ENCODE measurements at regions not wholly inside any gene's neighbourhood (a gene's known extent, or its start where the extent isn't known, plus 50 kb on each side); places are given as distances from the start of the nearest gene placed in this dataset.

DNA sequence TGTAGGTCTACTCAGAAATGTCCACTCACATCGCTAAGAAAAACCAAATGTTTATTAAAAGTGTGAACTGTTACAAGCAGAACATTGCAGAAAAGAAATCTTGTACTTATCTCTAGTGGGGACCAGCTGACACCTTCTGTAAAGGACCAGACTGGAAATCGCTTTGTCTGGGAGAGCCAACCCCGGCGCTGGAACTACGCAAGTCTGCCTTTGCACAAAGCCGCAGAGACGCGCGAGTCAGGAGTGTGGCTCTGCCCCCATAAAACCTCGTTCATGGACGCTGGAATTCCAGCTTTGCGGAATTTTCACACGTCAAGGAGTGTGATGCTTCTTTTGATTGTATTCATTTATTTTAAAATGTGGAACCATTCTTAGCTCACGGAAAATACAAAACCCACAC lies 141.9 kb upstream of the SALL3 start:
- DNase-seq (ENCODE audit: low spot score), result peak; percentile 9
- intact Hi-C loops (cut with DNase I), result no loop called here

DNA sequence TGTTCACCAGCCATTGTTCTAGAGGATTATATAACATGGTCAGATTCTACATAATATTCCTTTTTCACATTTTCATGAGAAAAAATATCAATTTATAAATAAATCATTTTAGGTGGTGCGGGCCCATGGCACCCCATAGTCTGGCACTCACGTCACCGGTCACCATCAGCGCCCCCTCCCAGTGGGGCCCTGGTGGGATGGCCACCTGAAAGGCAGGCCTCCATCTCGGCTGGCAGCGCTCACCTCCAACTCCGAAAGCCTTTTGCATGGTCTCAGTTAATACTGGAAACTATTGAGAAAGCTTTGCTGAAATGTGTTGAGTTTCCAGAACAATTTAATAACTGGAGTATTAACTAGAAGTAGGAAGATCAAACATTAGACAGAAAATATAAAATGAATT lies 141.4 kb upstream of the SALL3 start:
- intact Hi-C loops (cut with DNase I), result no loop called here
- peak; percentile 57 for DNase-seq (ENCODE audit: low spot score)

DNA sequence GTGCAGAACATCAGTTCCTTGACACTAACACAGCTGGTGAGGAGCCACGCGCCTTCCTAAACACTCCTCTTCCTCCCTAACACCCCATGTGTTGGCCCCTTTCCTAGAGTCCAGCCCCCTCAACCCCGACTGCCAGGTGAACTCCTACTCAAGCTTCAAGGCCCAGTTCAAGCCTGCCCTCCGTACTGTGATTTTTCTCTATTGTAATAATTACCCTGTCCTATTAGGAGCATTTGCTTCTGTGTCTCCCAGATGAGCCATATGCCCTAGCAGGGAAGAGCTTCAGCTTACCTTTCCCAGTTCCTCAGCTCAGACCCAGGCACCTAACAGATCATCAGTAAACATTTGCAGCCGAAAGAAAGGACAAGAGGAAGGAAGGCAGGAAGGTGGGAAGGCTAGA lies 130.6 kb upstream of the SALL3 start:
- no peak for DNase-seq (ENCODE audit: low spot score)
- intact Hi-C loops (cut with DNase I), result no loop called here

DNA sequence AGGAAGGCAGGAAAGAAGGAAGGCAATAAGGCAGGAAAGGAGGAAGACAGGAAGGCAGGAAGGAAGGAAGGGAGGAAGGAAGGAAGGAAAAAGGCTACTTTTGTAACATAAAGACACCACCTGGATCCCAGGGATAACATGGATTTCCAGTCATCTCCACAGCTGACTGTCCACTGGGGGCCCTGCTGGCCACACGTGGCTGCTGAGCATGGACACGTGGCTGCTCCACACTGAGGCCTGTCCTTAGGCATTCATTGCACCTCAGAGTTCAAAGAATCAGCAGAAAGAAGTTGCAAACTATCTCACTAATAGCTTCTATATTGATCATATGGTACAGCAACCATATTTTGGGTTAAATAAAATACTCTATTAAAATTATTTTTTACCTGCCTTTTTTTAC lies 130.2 kb upstream of the SALL3 start:
- no peak for DNase-seq (ENCODE audit: low spot score)
- intact Hi-C loops (cut with DNase I), result no loop called here

DNA sequence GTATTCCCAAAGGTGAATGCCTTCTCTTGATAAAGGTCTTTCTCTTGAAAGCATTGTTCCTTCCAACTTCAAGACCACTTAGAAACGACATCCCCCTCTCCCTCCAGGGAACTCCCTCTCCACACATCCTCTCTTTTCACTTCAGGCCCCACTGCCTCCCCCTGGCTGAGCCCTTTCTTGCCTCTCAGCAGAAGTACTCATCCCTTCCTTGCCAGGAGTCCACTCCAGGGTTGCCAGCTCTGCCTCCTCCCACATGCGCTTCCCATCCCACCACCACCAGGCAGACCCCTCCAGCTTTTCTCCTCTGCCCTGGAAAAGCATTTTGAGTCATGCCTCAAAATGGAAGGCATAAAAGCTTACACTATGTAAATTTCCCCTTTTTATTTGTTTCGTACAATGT lies 126.3 kb upstream of the SALL3 start:
- no peak for DNase-seq (ENCODE audit: low spot score)
- intact Hi-C loops (cut with DNase I), result no loop called here

GRCh38 chr18:78855188-78855587 lies 124.4 kb upstream of the SALL3 start:
- intact Hi-C loops (cut with DNase I), result no loop called here
- DNase-seq (ENCODE audit: low spot score), result no peak

DNA sequence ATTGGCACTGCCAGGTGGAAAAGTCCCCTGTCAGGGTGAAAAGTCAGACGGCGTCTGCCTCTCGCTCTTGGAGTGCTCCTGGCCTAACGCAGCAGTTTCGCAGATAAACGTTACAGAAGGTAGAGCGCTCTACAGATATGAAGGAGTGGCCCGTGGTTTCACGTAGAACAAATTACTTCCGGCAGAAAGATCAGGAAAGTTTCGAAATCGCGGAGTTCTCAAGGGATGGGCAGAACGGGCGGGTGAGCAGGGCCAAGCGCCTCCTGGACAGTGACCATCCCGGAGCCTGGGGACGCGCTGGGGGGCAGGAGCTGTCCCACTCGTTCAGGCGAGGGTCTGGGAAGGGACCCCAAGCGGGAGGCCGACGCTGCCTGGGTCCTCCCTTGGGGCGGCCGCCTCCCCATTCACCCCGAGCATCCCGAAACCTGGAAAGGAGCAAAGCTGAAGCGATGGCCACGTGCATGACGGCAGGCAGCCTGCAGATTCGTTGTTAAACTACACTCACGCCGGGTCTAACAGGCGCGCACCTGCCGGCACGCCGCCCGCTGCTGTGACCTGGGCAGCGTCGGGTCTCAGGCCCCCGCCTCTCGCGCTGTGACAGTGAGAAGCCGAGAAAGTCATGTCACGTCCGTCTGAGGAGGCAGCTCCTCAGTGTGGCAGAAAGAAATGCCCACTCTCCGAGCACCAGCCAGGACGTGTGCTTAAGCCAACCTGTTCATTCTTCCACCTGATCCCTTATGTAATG lies 122.9 kb upstream of the SALL3 start:
- DNase-seq (ENCODE audit: low spot score), result no peak
- intact Hi-C loops (cut with DNase I), result no loop called here

- intact Hi-C loops (cut with DNase I), result no loop called here
- DNase-seq (ENCODE audit: low spot score), result no peak
Measured at GRCh38 chr18:78857314-78858150, 122.1 kb upstream of the SALL3 start.

DNA sequence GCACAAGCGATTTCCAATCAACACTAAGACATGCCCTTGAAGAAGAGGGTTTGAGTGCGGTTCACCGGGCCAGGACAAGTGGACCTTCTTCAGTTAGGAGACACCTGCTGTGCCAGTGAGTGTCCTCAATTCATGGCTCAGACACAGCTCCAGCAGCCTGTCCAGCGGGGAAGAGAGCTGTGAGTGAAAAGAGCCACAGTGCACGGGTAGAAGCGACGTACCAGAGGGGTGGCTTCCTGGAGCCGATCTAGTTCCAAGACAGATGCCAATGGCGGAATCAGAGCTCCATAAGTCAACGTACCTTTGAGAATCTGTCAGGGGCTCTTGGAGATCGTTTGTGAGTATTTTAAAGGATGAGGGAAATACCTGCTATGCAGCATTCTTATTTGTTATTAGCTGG lies 119.9 kb upstream of the SALL3 start:
- intact Hi-C loops (cut with DNase I), result no loop called here
- DNase-seq (ENCODE audit: low spot score), result no peak

DNA sequence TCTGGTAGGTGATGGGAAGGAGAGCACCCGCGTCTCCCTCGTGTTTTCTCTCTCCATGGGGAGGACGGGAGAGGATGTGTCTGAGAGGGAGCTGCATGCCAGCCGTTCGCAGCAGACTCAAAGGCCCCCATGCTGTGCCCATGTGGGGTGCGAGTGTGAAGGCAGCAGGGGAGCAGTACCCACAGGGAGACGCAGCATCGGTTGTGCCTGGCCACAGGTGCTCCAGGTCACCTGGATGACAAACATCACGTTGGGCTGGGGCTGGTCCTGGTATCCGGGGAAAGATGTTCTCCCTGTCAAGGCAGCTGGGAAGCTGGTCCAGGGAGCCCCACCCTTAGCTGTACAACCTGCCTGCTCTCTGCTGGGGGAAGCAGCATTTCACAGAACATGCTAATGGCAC lies 119.5 kb upstream of the SALL3 start:
- DNase-seq (ENCODE audit: low spot score), result no peak
- intact Hi-C loops (cut with DNase I), result no loop called here

GRCh38 chr18:78861116-78861515 lies 118.5 kb upstream of the SALL3 start:
- intact Hi-C loops (cut with DNase I), result no loop called here
- no peak for DNase-seq (ENCODE audit: low spot score)

DNA sequence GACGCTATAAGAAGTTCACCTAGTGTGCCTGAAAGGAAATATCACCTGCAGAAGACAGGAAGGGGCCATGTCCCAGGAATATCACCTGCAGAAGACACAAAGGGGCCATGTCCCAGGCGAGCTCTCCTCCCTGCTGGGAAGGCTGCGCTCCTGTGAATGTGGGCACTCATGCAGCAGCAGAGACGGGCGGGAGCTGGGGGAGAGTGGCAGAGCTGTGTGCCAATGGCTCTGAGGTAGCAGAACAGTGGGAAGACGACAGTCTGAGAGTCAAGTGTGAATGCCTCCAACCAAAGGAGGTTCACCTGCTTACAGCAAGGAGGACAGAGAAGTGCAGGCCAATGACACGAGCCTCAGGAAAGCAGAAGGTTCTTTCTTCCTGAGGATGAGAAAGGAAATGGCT lies 117.9 kb upstream of the SALL3 start:
- no peak for DNase-seq (ENCODE audit: low spot score)
- intact Hi-C loops (cut with DNase I), result no loop called here

DNA sequence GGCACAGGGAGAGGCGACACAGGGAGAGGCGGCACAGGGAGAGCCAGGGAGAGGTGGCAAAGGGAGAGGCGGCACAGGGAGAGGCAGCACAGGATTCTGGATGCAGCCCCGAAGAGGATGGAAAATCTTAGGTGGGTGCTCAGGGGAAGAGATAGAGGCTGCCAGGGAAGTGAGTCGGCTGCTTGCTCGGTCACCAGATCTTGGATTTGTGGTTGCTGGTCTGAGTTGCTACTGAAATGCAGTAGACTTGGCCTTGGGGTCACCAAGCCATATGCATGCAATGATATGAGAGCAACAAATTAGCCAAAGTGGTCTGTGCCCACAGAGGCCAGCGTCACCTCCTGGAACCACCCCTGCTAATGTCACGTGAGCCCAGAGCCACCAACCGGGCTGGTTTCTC lies 117.2 kb upstream of the SALL3 start:
- intact Hi-C loops (cut with DNase I), result no loop called here
- no peak for DNase-seq (ENCODE audit: low spot score)

DNA sequence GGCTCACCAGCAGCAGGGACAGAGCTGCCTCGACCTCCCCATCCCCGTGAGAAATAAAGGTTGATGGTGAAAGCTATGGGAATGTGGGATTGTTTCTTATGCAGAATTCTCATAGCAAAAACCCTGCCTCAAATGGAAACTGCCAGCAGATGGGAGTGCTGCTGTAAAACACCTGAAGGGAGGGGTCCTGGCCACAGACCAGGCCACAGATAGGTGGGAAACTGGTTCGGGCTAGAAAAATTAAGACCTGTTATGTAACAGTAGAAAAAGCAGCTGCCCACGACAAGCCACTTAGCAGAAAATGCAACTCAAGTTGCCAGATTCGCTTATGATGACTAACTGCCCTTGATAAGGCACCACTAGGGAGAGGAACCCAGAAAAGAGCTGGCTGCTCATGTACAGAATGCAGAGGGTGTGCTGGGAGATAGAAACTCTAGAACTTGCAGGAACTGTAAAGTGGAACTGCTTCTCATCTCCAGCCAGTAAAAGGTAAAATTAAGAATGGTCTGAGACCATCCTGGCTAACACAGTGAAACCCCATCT lies 114.5 kb upstream of the SALL3 start:
- DNase-seq (ENCODE audit: low spot score), result no peak
- intact Hi-C loops (cut with DNase I), result no loop called here

DNA sequence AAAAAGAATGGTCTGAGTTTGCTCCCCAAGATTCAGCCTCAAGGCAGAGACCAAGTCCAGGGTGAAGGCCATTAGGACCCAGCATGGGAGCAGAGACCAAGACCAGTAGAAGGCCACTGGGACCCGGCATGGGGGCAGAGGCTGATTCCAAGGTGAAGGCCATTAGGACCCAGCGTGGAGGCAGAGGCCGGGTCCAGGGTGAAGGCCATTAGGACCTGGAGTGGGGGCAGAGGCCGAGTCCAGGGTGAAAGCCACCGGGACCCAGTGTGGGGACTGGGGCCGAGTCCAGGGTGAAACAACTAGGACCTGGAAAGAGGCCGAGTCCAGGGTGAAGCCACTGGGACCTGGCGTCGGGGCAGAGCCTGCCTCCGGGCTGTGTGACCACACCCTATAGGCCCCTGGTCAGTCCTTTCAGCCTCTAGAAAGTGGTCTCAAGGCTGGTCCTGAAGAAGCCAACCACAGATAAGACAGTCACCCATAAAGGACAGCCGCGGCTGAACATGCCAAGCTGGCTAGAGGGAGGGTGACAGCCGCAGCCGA lies 113.8 kb upstream of the SALL3 start:
- no peak for DNase-seq (ENCODE audit: low spot score)
- intact Hi-C loops (cut with DNase I), result no loop called here

- no peak for DNase-seq (ENCODE audit: low spot score)
- intact Hi-C loops (cut with DNase I), result no loop called here
Measured at GRCh38 chr18:78867131-78867530, 112.5 kb upstream of the SALL3 start.

DNA sequence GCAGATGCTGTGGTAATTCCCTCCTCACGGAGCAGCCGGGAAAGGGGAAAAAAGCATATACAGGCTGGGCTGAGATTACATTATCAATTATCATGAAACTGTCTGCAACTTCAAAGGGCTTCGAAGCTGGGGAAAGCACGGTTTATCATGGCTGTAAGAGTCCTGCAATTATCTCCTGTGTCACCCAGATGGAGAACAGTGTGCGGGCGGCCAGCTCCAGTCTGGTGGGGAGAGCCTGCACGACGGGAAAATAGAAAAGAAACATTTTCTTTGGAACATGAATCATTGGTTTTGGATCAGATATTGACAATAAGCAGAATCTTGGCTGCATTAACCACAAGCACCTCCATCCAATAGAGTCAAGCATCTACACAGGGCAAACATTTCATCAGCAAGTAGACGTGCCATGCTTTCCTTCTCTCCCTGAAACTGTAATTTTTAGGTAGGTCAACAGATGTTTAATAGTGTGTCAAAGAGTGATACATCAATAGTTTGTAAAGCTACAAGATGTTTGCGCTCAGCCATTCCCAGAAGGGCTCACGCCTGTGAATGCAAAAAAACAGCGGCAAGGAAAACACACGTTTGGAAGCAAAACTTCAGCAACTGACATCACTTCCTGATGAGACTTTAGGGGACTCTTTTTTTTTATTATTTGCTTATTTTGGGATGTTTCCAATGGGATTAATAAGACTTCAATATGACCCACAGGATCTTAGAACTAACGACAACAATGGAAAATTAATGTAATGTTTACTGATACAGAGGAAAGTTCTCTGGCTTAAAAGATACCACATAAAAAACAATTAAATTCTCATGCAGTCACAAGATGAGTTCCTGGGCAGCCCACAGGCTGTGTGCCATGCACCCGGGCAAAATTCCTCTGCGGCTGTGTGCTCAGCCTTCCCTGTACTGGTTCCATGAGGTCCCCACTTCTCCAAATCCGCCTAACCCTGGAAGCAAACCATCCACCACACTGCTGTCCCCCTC lies 111.0 kb upstream of the SALL3 start:
- DNase-seq (ENCODE audit: low spot score), result no peak
- intact Hi-C loops (cut with DNase I), result no loop called here

- intact Hi-C loops (cut with DNase I), result loop anchor here (10.0 kb wide), 1 partner anchor 373 kb away; no protein-coding TSS in a partner anchor
- no peak for DNase-seq (ENCODE audit: low spot score)
Measured at GRCh38 chr18:78871618-78872017, 108.0 kb upstream of the SALL3 start.

- intact Hi-C loops (cut with DNase I), result loop anchor here (10.0 kb wide), 1 partner anchor 371 kb away; no protein-coding TSS in a partner anchor
- no peak for DNase-seq (ENCODE audit: low spot score)
Measured at GRCh38 chr18:78873926-78874500, 105.6 kb upstream of the SALL3 start.
